ENCODE measurements at regions not wholly inside any gene's neighbourhood (a gene's known extent, or its start where the extent isn't known, plus 50 kb on each side); places are given as distances from the start of the nearest gene placed in this dataset.

DNA sequence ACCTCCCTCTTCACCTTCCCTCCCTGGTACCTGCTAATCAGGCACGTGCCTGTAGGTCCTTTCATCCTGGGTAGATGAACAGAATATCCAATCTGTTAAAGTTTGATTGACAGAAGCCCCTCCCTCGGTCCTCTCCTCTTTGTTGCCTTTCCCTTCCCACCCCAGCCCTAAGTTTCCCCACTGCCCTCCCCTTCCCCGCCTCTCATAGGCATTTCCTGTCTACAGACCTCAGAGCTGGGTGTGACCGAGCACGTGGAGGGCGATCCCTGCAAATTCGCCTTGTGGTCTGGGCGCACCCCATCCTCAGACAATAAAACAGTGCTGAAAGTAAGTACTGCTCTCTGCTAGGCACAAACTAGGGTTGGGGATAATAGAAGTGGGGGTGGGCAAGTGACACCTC is 239.2 kb upstream of the UMPS start:
- H3K36me3 ChIP-seq (ENCODE audit: control insufficient read depth in 2 of 4, insufficient read depth in 4 of 4, low read length in 3 of 4): no peaks in the 10 kb centered on the region
- no peak overlapping the region for H3K4ac ChIP-seq (replicated peaks; ENCODE audit: insufficient read length, low read depth, low read length)
- no peak overlapping the region for H2BK15ac ChIP-seq (ENCODE audit: low read length)
- no peaks in the 10 kb centered on the region for H4K20me1 ChIP-seq (replicated peaks in 1 of 2; ENCODE audit: control insufficient read depth in 1 of 2, insufficient read depth in 2 of 2, low read length in 2 of 2)
- DNase-seq (ENCODE audit: low read depth in 1 of 2, low spot score in 2 of 2) (no peak), FAIRE-seq (no peak)
- ChIA-PET CTCF (ENCODE audit: partially characterized antibody) (interaction anchor here (1.3 to 5.5 kb wide), 6 partner anchors 22 to 198 kb away, joined by 4 to 56 read pairs (median 4); no protein-coding TSS in a partner anchor), POLR2A (ENCODE audit: partially characterized antibody) (no interaction called here)
- H4K5ac ChIP-seq (ENCODE audit: insufficient read length, low read depth, low read length): no peak overlapping the region
- H3K56ac ChIP-seq (replicated peaks; ENCODE audit: insufficient read length, low read depth, low read length): no peak overlapping the region
- H3K9me3 ChIP-seq (ENCODE audit: insufficient read depth in 2 of 2, low read depth in 1 of 2, low read length in 1 of 2): no peaks in the 10 kb centered on the region
- TF ChIP-seq SIN3A (conservative IDR thresholded peaks at IDR 0.05 in 1 of 2, IDR thresholded peaks at IDR 0.05 in 1 of 2; ENCODE audit: low read depth in 1 of 2, low read length in 2 of 2): no peak
- no peak for TF ChIP-seq FOSL1 (IDR thresholded peaks at IDR 0.05; ENCODE audit: insufficient read depth, low read depth, low read length)
- no peak for TF ChIP-seq SUZ12 (IDR thresholded peaks at IDR 0.05; ENCODE audit: low read length)
- TF ChIP-seq BACH1 (IDR thresholded peaks at IDR 0.05; ENCODE audit: low read length): no peak
- 84% methylated on average over 7 of the region's 8 CpGs; no CpG with 5 or more reads in 1 of the 2 experiments for WGBS, 2 experiments (ENCODE audit: extremely low coverage in 1 of 2, insufficient coverage in 1 of 2, insufficient read length in 1 of 2, insufficient replicate concordance in 2 of 2, low coverage in 1 of 2, low lambda C conversion rate in 2 of 2, missing lambda C conversion rate in 1 of 2)
- H3K4me2 ChIP-seq (ENCODE audit: insufficient read depth in 1 of 2, low read depth in 2 of 2, low read length in 2 of 2): no peak overlapping the region
- no peaks in the 10 kb centered on the region for H3K27me3 ChIP-seq (replicated peaks in 1 of 4; ENCODE audit: control insufficient read depth in 3 of 4, extremely low read depth in 1 of 4, insufficient read depth in 3 of 4, low read length in 3 of 4)
- H3K23ac ChIP-seq (ENCODE audit: insufficient read length): no peak overlapping the region
- H3K14ac ChIP-seq (ENCODE audit: insufficient read length): no peak overlapping the region
- no peak overlapping the region for H2BK5ac ChIP-seq (ENCODE audit: low read depth, low read length)
- H2BK120ac ChIP-seq (replicated peaks; ENCODE audit: low read depth, low read length): no peak overlapping the region
- no peak overlapping the region for H2AFZ ChIP-seq (ENCODE audit: low read length)
- H3K27ac ChIP-seq (ENCODE audit: low read depth, low read length): no peak overlapping the region
- no peak overlapping the region for H4K91ac ChIP-seq (replicated peaks; ENCODE audit: insufficient read length, low read length)
- H3K23me2 ChIP-seq (ENCODE audit: low read depth, low read length): no peaks in the 10 kb centered on the region
- no peaks in the 10 kb centered on the region for H3K79me2 ChIP-seq (ENCODE audit: control insufficient read depth in 1 of 2, insufficient read depth in 2 of 2, low read length in 2 of 2)
- no peaks in the 10 kb centered on the region; a peak in 1 of 7 replicates for H3K4me1 ChIP-seq (replicated peaks in 1 of 4; ENCODE audit: control insufficient read depth in 3 of 4, insufficient read depth in 4 of 4, low read length in 3 of 4)
- no peaks in the 10 kb centered on the region for H3K79me1 ChIP-seq (ENCODE audit: low read depth, low read length)
- H2AK5ac ChIP-seq (ENCODE audit: low read depth, low read length): no peak overlapping the region
- no peak overlapping the region for H3K18ac ChIP-seq (ENCODE audit: extremely low read depth, low read length)
- no peak overlapping the region for H4K8ac ChIP-seq (ENCODE audit: extremely low read depth, insufficient read depth, low read length)
- no peak overlapping the region for H2BK20ac ChIP-seq (ENCODE audit: low read length)
- H3K9ac ChIP-seq (replicated peaks in 1 of 4; ENCODE audit: extremely low read depth in 1 of 4, low read depth in 3 of 4, low read length in 3 of 4): no peak overlapping the region
- no peak overlapping the region for H3K4me3 ChIP-seq (ENCODE audit: extremely low read depth in 1 of 4, insufficient read depth in 2 of 4, low read depth in 3 of 4, low read length in 4 of 4)
- H2BK12ac ChIP-seq (ENCODE audit: low read depth, low read length): no peak overlapping the region
